Hepatocyte (in vitro differentiated cells): ENCODE measurements at regions not wholly inside any gene's neighbourhood (a gene's known extent, or its start where the extent isn't known, plus 50 kb on each side); places are given as distances from the start of the nearest gene placed in this dataset.

Source experiments
- DNase-seq: peaks from one replicate; pipeline ENCODE4 v3.0.0-alpha.2; 2016; ENCODE audit warnings: low spot score
- H2AFZ ChIP-seq: fragments of 200-600 bp; sonication (generic); 2 replicates; pipeline ENCODE4 v1.6.0; 2016; ENCODE audit warnings: antibody characterized with exemption, mild to moderate bottlenecking
- H3K27ac ChIP-seq: fragments of 200-600 bp; sonication (generic); 2 replicates; pipeline ENCODE4 v1.5.1; 2016; ENCODE audit warnings: mild to moderate bottlenecking
- H3K27me3 ChIP-seq: fragments of 200-600 bp; sonication (generic); 2 replicates; pipeline ENCODE4 v1.6.1; 2016
- H3K36me3 ChIP-seq: fragments of 200-600 bp; sonication (generic); replicated peaks from 2 replicates; pipeline ENCODE4 v1.5.1; 2016; ENCODE audit warnings: low read depth; ENCODE audit not compliant: insufficient read depth
- H3K4me1 ChIP-seq: fragments of 200-600 bp; sonication (generic); 2 replicates; pipeline ENCODE4 v1.5.1; 2016; ENCODE audit warnings: mild to moderate bottlenecking, moderate library complexity; ENCODE audit not compliant: insufficient read depth
- H3K4me2 ChIP-seq: fragments of 200-600 bp; sonication (generic); 2 replicates; pipeline ENCODE4 v1.6.0; 2016
- H3K4me3 ChIP-seq: fragments of 200-600 bp; sonication (generic); 2 replicates; pipeline ENCODE4 v1.5.1; 2016; ENCODE audit warnings: mild to moderate bottlenecking
- H3K79me2 ChIP-seq: fragments of 200-600 bp; sonication (generic); 2 replicates; pipeline ENCODE4 v1.6.0; 2017; ENCODE audit warnings: mild to moderate bottlenecking
- H3K9me2 ChIP-seq: fragments of 200-600 bp; sonication (generic); replicated peaks from 2 replicates; pipeline ENCODE4 v1.6.0; 2017; ENCODE audit warnings: mild to moderate bottlenecking; ENCODE audit not compliant: insufficient read depth
- H3K9me3 ChIP-seq: fragments of 200-600 bp; sonication (generic); 2 replicates; pipeline ENCODE4 v1.5.1; 2016; ENCODE audit warnings: low read depth, mild to moderate bottlenecking
- H4K20me1 ChIP-seq: fragments of 200-600 bp; sonication (generic); 2 replicates; pipeline ENCODE4 v1.6.0; 2016; ENCODE audit warnings: mild to moderate bottlenecking; ENCODE audit not compliant: insufficient read depth, poor library complexity, severe bottlenecking
- CTCF ChIP-seq: fragments of 200-600 bp; sonication (generic); IDR thresholded peaks from 2 replicates; pipeline ENCODE4 v1.5.1; 2016; ENCODE audit warnings: antibody characterized with exemption, mild to moderate bottlenecking; ENCODE audit not compliant: poor library complexity
- EZH2 ChIP-seq: fragments of 200-600 bp; sonication (generic); IDR thresholded peaks from 2 replicates; pipeline ENCODE4 v1.6.1; 2016; ENCODE audit warnings: antibody characterized with exemption, mild to moderate bottlenecking, borderline replicate concordance
- EZH2phosphoT487 ChIP-seq: fragments of 200-600 bp; sonication (generic); IDR thresholded peaks from one replicate; pipeline ENCODE4 v1.6.1; 2018; ENCODE audit warnings: antibody characterized with exemption, mild to moderate bottlenecking, low read depth, moderate library complexity; ENCODE audit not compliant: unreplicated experiment, severe bottlenecking
- WGBS: methylation state at CpG from one replicate; pipeline ENCODE4 v1.1.6; 2016; ENCODE audit warnings: low lambda C conversion rate; ENCODE audit errors: missing lambda C conversion rate; 5-methylcytosine and 5-hydroxymethylcytosine counted together

GRCh38 chr18:78422336-78422735, 557.3 kb upstream of the SALL3 start:
- H3K79me2 ChIP-seq: no peaks in the 10 kb centered on the region
- H3K9me3 ChIP-seq: no peaks in the 10 kb centered on the region
- H3K36me3 ChIP-seq: no peaks in the 10 kb centered on the region
- no peaks in the 10 kb centered on the region for H4K20me1 ChIP-seq
- no peaks in the 10 kb centered on the region for H3K9me2 ChIP-seq
- WGBS: 70% methylated on average over 7 of the region's 7 CpGs
- no peaks in the 10 kb centered on the region for H3K4me1 ChIP-seq
- no peak for DNase-seq
- H3K27me3 ChIP-seq: no peaks in the 10 kb centered on the region
- no peak overlapping the region for H3K4me2 ChIP-seq
- no peak overlapping the region for H3K27ac ChIP-seq
- H2AFZ ChIP-seq: no peak overlapping the region
- no peak for TF ChIP-seq EZH2phosphoT487
- TF ChIP-seq CTCF: no peak
- TF ChIP-seq EZH2: no peak
- no peak overlapping the region for H3K4me3 ChIP-seq

DNA sequence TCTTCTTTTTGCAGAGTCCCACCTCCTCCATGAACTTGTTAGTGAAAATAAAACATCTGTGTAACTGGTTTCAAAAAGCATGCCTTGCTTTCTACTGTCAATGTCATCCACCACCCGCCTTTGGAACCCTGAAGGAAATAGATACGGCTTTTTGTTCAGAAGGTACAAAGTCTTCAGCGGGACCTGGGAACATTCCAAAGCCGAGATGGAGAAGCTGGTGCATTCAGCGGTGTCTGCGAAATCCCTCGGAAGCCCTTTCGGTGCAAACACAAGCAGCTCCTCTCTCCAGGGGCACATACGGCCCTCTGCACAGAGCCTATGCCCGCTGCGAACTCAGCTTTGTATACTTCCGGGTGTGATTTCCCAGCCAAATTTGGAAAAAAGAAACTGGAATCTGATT, 555.8 kb upstream of the SALL3 start:
- WGBS: 92% methylated on average over 12 of the region's 12 CpGs
- Histone ChIP-seq H3K9me3 (no peaks in the 10 kb centered on the region), H3K79me2 (no peaks in the 10 kb centered on the region), H3K27me3 (no peaks in the 10 kb centered on the region), H3K9me2 (no peaks in the 10 kb centered on the region), H3K4me2 (no peak overlapping the region), H4K20me1 (no peaks in the 10 kb centered on the region), H3K27ac (no peak overlapping the region), H3K4me1 (no peaks in the 10 kb centered on the region), H2AFZ (no peak overlapping the region), H3K4me3 (no peak overlapping the region), H3K36me3 (no peaks in the 10 kb centered on the region)
- DNase-seq: no peak
- no peak for TF ChIP-seq CTCF
- no peak for TF ChIP-seq EZH2phosphoT487
- no peak for TF ChIP-seq EZH2

DNA sequence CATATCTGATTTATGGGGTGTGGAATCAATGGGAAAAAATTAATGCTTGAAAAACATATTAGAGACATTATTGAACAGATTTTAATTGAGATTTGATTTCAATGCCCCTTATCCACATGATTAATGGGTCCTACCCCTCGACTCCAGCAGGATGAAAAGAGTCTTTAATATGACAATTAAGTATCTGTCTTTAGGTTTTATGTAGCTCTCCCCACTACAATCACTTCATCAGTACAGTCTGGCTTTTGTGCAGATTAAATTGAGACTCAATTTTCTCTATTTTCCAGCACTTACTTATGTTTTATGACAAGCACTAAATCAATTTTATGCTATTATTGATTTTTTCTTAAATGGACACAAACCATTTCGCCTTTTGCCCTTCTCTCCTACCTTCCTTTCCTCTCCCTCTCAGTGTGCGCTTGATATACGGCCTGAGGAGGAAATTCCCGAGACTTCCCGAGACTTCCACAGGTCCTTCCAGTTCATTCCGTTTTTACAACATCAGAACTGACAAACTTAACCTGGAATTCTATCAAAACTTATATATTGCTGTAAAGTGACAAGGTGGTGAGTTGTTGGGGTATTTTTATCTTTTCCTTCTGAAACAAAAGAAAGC, 555.1 kb upstream of the SALL3 start:
- no peak overlapping the region for H3K4me2 ChIP-seq
- H3K4me3 ChIP-seq: no peak overlapping the region
- no peaks in the 10 kb centered on the region for H3K4me1 ChIP-seq
- H3K9me3 ChIP-seq: no peaks in the 10 kb centered on the region
- no peak overlapping the region for H3K27ac ChIP-seq
- H2AFZ ChIP-seq: no peak overlapping the region
- H3K79me2 ChIP-seq: no peaks in the 10 kb centered on the region
- no peaks in the 10 kb centered on the region for H3K36me3 ChIP-seq
- H4K20me1 ChIP-seq: no peaks in the 10 kb centered on the region
- TF ChIP-seq EZH2 (no peak), CTCF (no peak), EZH2phosphoT487 (no peak)
- WGBS: 77% methylated on average over 7 of the region's 7 CpGs
- no peaks in the 10 kb centered on the region for H3K9me2 ChIP-seq
- no peak for DNase-seq
- H3K27me3 ChIP-seq: no peaks in the 10 kb centered on the region
